ENCODE measurements at regions not wholly inside any gene's neighbourhood (a gene's known extent, or its start where the extent isn't known, plus 50 kb on each side); places are given as distances from the start of the nearest gene placed in this dataset.

GRCh38 chr4:155114790-155115189 is 93.6 kb upstream of the NPY2R start:
- FAIRE-seq (no peak), DNase-seq (ENCODE audit: low read depth in 1 of 2, low spot score in 1 of 2) (no peak), ATAC-seq (no peak)
- Histone ChIP-seq H3K4me2 (no peak overlapping the region), H3K4me3 (no peak overlapping the region), H3K27ac (no peak overlapping the region), H3K4me1 (no peaks in the 10 kb centered on the region), H3K9me3 (no peaks in the 10 kb centered on the region; the same call in 2 of the 3 replicates)
- TF ChIP-seq MAZ (IDR thresholded peaks at IDR 0.05; ENCODE audit: borderline replicate concordance, low read depth, low read length) (no peak), RARB (CRISPR knock-in tag; IDR thresholded peaks at IDR 0.05) (no peak), HOXA7 (CRISPR knock-in tag; IDR thresholded peaks at IDR 0.05) (no peak), TFCP2L1 (CRISPR knock-in tag; IDR thresholded peaks at IDR 0.05) (no peak), KDM1A (IDR thresholded peaks at IDR 0.05; ENCODE audit: low read depth) (no peak), CEBPB (IDR thresholded peaks at IDR 0.05) (no peak), HMGXB4 (CRISPR knock-in tag; IDR thresholded peaks at IDR 0.05; ENCODE audit: borderline replicate concordance) (no peak), ZC3H11A (IDR thresholded peaks at IDR 0.05) (no peak), EHMT2 (IDR thresholded peaks at IDR 0.05; ENCODE audit: low read depth) (no peak), POLR2AphosphoS2 (conservative IDR thresholded peaks at IDR 0.05; ENCODE audit: low read length) (no peak), ATOH8 (CRISPR knock-in tag; IDR thresholded peaks at IDR 0.05; ENCODE audit: low read depth) (no peak), RCOR1 (IDR thresholded peaks at IDR 0.05; ENCODE audit: low read depth, low read length) (no peak), HEYL (CRISPR knock-in tag; IDR thresholded peaks at IDR 0.05) (no peak), EP300 (IDR thresholded peaks at IDR 0.05) (no peak), SREBF2 (IDR thresholded peaks at IDR 0.05) (no peak), BHLHE40 (IDR thresholded peaks at IDR 0.05; ENCODE audit: low read depth, low read length) (no peak), JUNB (IDR thresholded peaks at IDR 0.05) (no peak)
- POLR2A ChIA-PET, result no interaction called here
- CTCF ChIA-PET, result no interaction called here

- FAIRE-seq, result no peak
- no peak overlapping the region for H3K27ac ChIP-seq
- ChIA-PET POLR2A (no interaction called here), CTCF (no interaction called here)
- no peak overlapping the region for H3K4me3 ChIP-seq
- no peaks in the 10 kb centered on the region; the same call in 2 of the 3 replicates for H3K9me3 ChIP-seq
- ATAC-seq, result no peak
- H3K4me2 ChIP-seq, result no peak overlapping the region
- H3K4me1 ChIP-seq, result no peaks in the 10 kb centered on the region
- DNase-seq (ENCODE audit: low read depth in 1 of 2, low spot score in 1 of 2), result no peak
- TF ChIP-seq KDM5A (IDR thresholded peaks at IDR 0.05), result no peak
- peak; percentile 52 for TF ChIP-seq ZFP36 (IDR thresholded peaks at IDR 0.05; ENCODE audit: borderline replicate concordance, partially characterized antibody)
Measured at GRCh38 chr4:155119006-155119405, 89.4 kb upstream of the NPY2R start.

- Histone ChIP-seq H3K27ac (no peak overlapping the region), H3K4me2 (no peak overlapping the region), H3K9me3 (no peaks in the 10 kb centered on the region; the same call in 2 of the 3 replicates), H3K4me1 (no peaks in the 10 kb centered on the region), H3K4me3 (no peak overlapping the region)
- ChIA-PET CTCF (no interaction called here), POLR2A (no interaction called here)
- ATAC-seq (no peak), FAIRE-seq (no peak), DNase-seq (ENCODE audit: low read depth in 1 of 2, low spot score in 1 of 2) (no peak)
- TF ChIP-seq BCL3 (IDR thresholded peaks at IDR 0.05), result no peak
- no peak for TF ChIP-seq ELK1 (IDR thresholded peaks at IDR 0.05; ENCODE audit: low read depth, low read length)
- no peak for TF ChIP-seq RAD21 (conservative IDR thresholded peaks at IDR 0.05 in 1 of 2, IDR thresholded peaks at IDR 0.05 in 1 of 2)
- no peak for TF ChIP-seq BHLHE40 (IDR thresholded peaks at IDR 0.05; ENCODE audit: low read depth, low read length)
- no peak for TF ChIP-seq NR3C1 (IDR thresholded peaks at IDR 0.05)
- WGBS (ENCODE audit: missing lambda C conversion rate), result 0% methylated on average over 1 of the region's 1 CpG
Measured at GRCh38 chr4:155120536-155120935, 87.9 kb upstream of the NPY2R start.

Measured in A549 (cell line).